ENCODE measurements at regions not wholly inside any gene's neighbourhood (a gene's known extent, or its start where the extent isn't known, plus 50 kb on each side); places are given as distances from the start of the nearest gene placed in this dataset.

DNA sequence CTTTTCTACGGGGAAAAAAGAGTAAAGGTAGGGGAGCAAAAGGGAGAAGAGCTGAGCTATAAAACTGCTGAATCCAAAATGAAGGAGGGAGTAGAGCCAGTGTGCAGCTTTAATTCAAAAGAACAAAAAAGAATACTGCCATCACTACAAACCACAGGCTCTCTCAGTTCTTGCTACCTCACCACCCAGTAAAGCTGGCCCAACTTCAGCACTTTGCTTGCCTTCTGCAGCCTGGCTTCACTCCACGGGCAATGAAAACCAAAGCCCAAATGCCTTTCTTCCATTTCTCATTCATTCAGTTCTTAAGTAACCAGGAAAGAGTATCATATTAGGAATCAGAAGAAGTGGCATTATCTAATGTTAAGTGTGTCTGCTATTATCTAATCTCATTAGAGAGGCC is 376.8 kb downstream of the BCOR start:
- no peak overlapping the region for H3K4me3 ChIP-seq
- TF ChIP-seq POLR2A (IDR thresholded peaks at IDR 0.05) (no peak), EP300 (IDR thresholded peaks at IDR 0.05) (no peak), CTCF (IDR thresholded peaks at IDR 0.05) (no peak)
- no peaks in the 10 kb centered on the region for H3K36me3 ChIP-seq
- peaks cover 0 to 19% (median 0%) of the 10 kb centered on the region in 4 donors for H3K4me1 ChIP-seq
- no peaks in the 10 kb centered on the region for H3K27me3 ChIP-seq
- no peaks in the 10 kb centered on the region for H3K9me3 ChIP-seq
- no peak for DNase-seq (ENCODE audit: low spot score in 2 of 2)
- WGBS, 2 donors: 41 to 63% methylated on average over 2 of the region's 2 CpGs
- H3K27ac ChIP-seq: no peak overlapping the region

- WGBS, 2 donors: 15 to 50% methylated on average over 11 to 12 of the region's 12 CpGs
- H3K36me3 ChIP-seq: no peaks in the 10 kb centered on the region
- H3K9me3 ChIP-seq: no peaks in the 10 kb centered on the region
- H3K27me3 ChIP-seq: no peaks in the 10 kb centered on the region
- H3K4me1 ChIP-seq: peaks cover 0 to 27% (median 0%) of the 10 kb centered on the region in 4 donors
- H3K4me3 ChIP-seq: no peak overlapping the region
- peak overlapping the region in 2 of 4 donors; percentile 3 to 41 for H3K27ac ChIP-seq
- no peak for DNase-seq (ENCODE audit: low spot score in 2 of 2)
- no peak for TF ChIP-seq POLR2A (IDR thresholded peaks at IDR 0.05)
- TF ChIP-seq EP300 (IDR thresholded peaks at IDR 0.05): no peak
- TF ChIP-seq CTCF (IDR thresholded peaks at IDR 0.05): no peak
Measured at GRCh38 chrX:39721566-39722279, 376.0 kb downstream of the BCOR start.

GRCh38 chrX:39724544-39724943 is 373.2 kb downstream of the BCOR start:
- WGBS, 2 donors: 55 to 60% methylated on average over 1 of the region's 1 CpG
- no peak overlapping the region for H3K27ac ChIP-seq
- DNase-seq (ENCODE audit: low spot score in 2 of 2): no peak
- H3K4me1 ChIP-seq: peaks cover 0 to 42% (median 0%) of the 10 kb centered on the region in 4 donors
- H3K9me3 ChIP-seq: no peaks in the 10 kb centered on the region
- H3K27me3 ChIP-seq: no peaks in the 10 kb centered on the region
- TF ChIP-seq CTCF (IDR thresholded peaks at IDR 0.05) (no peak), EP300 (IDR thresholded peaks at IDR 0.05) (no peak), POLR2A (IDR thresholded peaks at IDR 0.05) (no peak)
- no peaks in the 10 kb centered on the region for H3K36me3 ChIP-seq
- no peak overlapping the region for H3K4me3 ChIP-seq

GRCh38 chrX:39725114-39725513 is 372.6 kb downstream of the BCOR start:
- no peak for DNase-seq (ENCODE audit: low spot score in 2 of 2)
- no peak overlapping the region for H3K4me3 ChIP-seq
- 85% methylated on average over 4 of the region's 4 CpGs; no CpG with 5 or more reads in 1 of the 2 donors for WGBS, 2 donors
- TF ChIP-seq POLR2A (IDR thresholded peaks at IDR 0.05) (no peak), EP300 (IDR thresholded peaks at IDR 0.05) (no peak), CTCF (IDR thresholded peaks at IDR 0.05) (no peak)
- no peak overlapping the region for H3K27ac ChIP-seq
- H3K4me1 ChIP-seq: peaks cover 0 to 43% (median 0%) of the 10 kb centered on the region in 4 donors
- no peaks in the 10 kb centered on the region for H3K27me3 ChIP-seq
- no peaks in the 10 kb centered on the region for H3K36me3 ChIP-seq
- H3K9me3 ChIP-seq: no peaks in the 10 kb centered on the region

DNA sequence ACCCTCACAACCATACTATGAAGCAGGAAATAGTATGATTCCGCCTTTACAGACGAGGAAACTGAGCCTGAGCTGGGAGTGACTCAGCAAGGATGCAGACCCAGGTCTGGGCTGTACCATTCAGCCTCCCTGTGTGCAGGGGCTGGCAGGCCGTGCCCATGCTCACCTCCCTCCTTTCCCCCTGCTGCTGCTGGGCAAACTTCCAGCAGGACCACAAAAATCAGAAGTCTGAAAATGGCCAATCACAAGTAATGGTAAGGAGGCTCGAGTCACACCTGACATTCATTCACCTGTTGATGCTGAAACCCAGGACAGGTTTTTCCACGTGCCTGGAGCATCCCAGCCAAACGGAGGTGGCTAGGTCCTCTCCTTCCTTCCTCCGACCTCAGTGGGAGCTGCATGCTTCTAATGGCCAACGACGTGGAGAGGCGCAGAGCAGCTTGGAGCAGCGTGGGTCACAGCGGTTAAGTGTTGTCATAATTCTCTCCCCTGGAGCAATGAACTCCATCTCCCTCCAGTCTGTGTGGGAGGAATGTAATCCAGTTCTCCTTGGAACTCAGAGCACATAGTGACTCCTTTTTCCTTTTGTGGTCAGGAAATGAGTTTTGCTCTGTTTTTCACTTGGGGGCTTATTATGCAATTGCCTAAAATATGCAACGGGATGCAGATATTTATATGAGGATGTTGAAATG is 371.7 kb downstream of the BCOR start:
- H3K36me3 ChIP-seq: no peaks in the 10 kb centered on the region
- peaks cover 0 to 53% (median 1%) of the 10 kb centered on the region in 4 donors for H3K4me1 ChIP-seq
- no peaks in the 10 kb centered on the region for H3K27me3 ChIP-seq
- no peak for DNase-seq (ENCODE audit: low spot score in 2 of 2)
- TF ChIP-seq EP300 (IDR thresholded peaks at IDR 0.05) (peak in 1 of 2 donors; percentile 12), CTCF (IDR thresholded peaks at IDR 0.05) (no peak), POLR2A (IDR thresholded peaks at IDR 0.05) (no peak)
- H3K27ac ChIP-seq: no peak overlapping the region
- 16 to 51% methylated on average over 9 to 12 of the region's 13 CpGs for WGBS, 2 donors
- no peaks in the 10 kb centered on the region for H3K9me3 ChIP-seq
- H3K4me3 ChIP-seq: no peak overlapping the region
